ENCODE measurements at regions not wholly inside any gene's neighbourhood (a gene's known extent, or its start where the extent isn't known, plus 50 kb on each side); places are given as distances from the start of the nearest gene placed in this dataset.
"Not testable (repeated sequence)": the region's sequence is repeated elsewhere in the genome, so short reads cannot be mapped to it uniquely, and the experiment has no call there.

DNA sequence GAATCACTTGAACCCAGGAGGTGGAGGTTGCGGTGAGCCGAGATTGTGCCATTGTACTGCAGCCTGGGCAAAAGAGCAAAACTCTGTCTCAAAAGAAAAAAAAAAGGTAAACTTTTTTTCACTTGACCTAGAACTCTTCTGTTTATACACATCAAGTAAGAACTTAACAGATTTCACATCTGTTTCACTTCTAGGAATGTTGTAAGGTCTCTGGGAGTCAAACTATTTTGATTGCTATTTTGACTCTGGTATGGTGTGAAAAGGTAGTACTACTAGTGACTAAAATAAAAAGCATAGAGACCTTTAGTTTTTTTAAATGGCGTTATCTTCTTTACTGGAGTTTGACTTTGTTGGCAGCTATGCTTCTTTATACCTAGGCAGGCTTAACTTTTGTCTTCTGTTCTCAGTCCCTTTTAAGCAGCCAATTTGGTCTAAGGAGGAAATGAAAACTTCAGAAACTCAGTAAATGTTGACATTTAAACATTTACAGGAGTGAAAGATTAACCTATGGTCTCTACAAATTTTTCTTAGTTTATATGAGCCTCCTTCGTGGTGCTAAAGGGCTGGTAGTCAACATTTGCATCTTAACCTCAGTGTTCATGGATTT, 84.7 kb downstream of the METTL2B start:
- POLR2A ChIA-PET, CTCF ChIA-PET: not testable (repeated sequence)

DNA sequence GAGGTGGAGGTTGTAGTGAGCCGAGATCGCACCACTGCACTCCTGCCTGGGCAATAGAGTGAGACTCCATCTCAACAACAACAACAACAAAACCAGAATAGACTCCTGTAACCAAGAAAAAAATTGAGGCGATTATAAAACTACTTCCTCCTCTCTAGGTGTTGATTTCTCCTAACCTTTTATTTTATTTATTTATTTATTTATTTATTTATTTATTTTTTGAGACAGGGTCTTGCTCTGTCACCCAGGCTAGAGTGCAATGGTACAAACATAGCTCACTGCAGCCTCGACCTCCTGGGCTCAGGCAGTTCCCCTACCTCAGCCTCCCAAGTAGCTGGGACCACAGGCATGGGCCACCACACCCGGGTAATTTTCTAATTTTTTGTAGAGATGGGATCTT, 86.2 kb downstream of the METTL2B start:
- H3K36me3 Mint-ChIP-seq: peaks cover 0 to 45% (median 3%) of the 10 kb centered on the region in 3 donors

More for the DNA sequence above, 84.7 kb downstream of the METTL2B start:
- not testable (repeated sequence) for H3K4me3 Mint-ChIP-seq; H3K4me3 ChIP-seq (ENCODE audit: low read length); H3K27me3 Mint-ChIP-seq; H3K4me1 ChIP-seq (ENCODE audit: insufficient read depth, low read length); H3K9me3 Mint-ChIP-seq; H3K27ac ChIP-seq (ENCODE audit: low read depth, low read length); H3K9me3 ChIP-seq (ENCODE audit: low read length); H3K27me3 ChIP-seq (ENCODE audit: insufficient read depth, low read length, poor library complexity, severe bottlenecking); H3K36me3 ChIP-seq (ENCODE audit: insufficient read depth, low read length); DNase-seq
- Mint-ChIP-seq H3K27ac (peak overlapping the region in 4 of 8 donors; percentile 20 to 76 (median 40)), H3K36me3 (peaks cover 0 to 41% (median 3%) of the 10 kb centered on the region in 3 donors), H3K4me1 (peaks cover 25 to 52% (median 39%) of the 10 kb centered on the region in 3 donors)

GRCh38 chr7:128564123-128564700, 87.7 kb downstream of the METTL2B start:
- CTCF ChIA-PET: not testable (repeated sequence)

More for the DNA sequence above, 86.2 kb downstream of the METTL2B start:
- POLR2A ChIA-PET; H3K4me3 Mint-ChIP-seq; H3K4me3 ChIP-seq (ENCODE audit: low read length); H3K4me1 ChIP-seq (ENCODE audit: insufficient read depth, low read length); H3K27me3 Mint-ChIP-seq; H3K27ac ChIP-seq (ENCODE audit: low read depth, low read length); H3K9me3 ChIP-seq (ENCODE audit: low read length); DNase-seq; H3K36me3 ChIP-seq (ENCODE audit: insufficient read depth, low read length); H3K9me3 Mint-ChIP-seq; H3K27me3 ChIP-seq (ENCODE audit: insufficient read depth, low read length, poor library complexity, severe bottlenecking); H3K27ac Mint-ChIP-seq; CTCF ChIA-PET: not testable (repeated sequence)
- peaks cover 22 to 50% (median 39%) of the 10 kb centered on the region in 3 donors for H3K4me1 Mint-ChIP-seq

GRCh38 chr7:128564932-128565864, 88.7 kb downstream of the METTL2B start:
- H3K4me1 Mint-ChIP-seq: peaks cover 26 to 42% (median 40%) of the 10 kb centered on the region in 3 donors

More at GRCh38 chr7:128564123-128564700, 87.7 kb downstream of the METTL2B start:
- H3K27ac ChIP-seq (ENCODE audit: low read depth, low read length); H3K4me3 Mint-ChIP-seq; H3K27me3 ChIP-seq (ENCODE audit: insufficient read depth, low read length, poor library complexity, severe bottlenecking); H3K36me3 ChIP-seq (ENCODE audit: insufficient read depth, low read length); H3K4me1 ChIP-seq (ENCODE audit: insufficient read depth, low read length); POLR2A ChIA-PET; H3K27me3 Mint-ChIP-seq; H3K9me3 Mint-ChIP-seq; H3K4me3 ChIP-seq (ENCODE audit: low read length); DNase-seq; H3K9me3 ChIP-seq (ENCODE audit: low read length): not testable (repeated sequence)
- Mint-ChIP-seq H3K36me3 (peaks cover 0 to 48% (median 3%) of the 10 kb centered on the region in 3 donors), H3K27ac (peak overlapping the region in 3 of 8 donors; percentile 18 to 74 (median 21)), H3K4me1 (peaks cover 29 to 48% (median 45%) of the 10 kb centered on the region in 3 donors)

DNA sequence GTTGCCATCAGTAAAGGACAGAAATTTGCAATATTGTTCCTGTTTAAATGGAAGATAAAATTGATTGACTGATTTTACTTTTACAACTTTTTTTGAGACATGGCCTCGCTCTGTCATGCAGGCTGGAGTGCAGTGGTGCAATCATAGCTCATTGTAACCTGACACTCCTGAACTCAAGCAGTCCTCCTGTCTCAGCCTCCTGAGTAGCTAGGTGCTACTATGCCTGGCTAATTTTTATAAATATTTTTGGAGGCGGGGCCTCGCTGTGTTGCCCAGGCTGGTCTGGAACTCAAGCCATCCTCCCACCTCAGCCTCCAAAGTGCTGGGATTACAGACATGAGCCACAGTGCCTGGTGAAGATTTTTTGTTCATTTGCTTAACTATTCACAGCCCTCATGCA, 96.8 kb upstream of the GARIN1A start:
- H3K9me3 Mint-ChIP-seq; H3K27me3 Mint-ChIP-seq; H3K27ac Mint-ChIP-seq; CTCF ChIA-PET; H3K4me1 ChIP-seq (ENCODE audit: insufficient read depth, low read length); H3K27me3 ChIP-seq (ENCODE audit: insufficient read depth, low read length, poor library complexity, severe bottlenecking); H3K27ac ChIP-seq (ENCODE audit: low read depth, low read length); H3K36me3 ChIP-seq (ENCODE audit: insufficient read depth, low read length); POLR2A ChIA-PET; H3K4me3 ChIP-seq (ENCODE audit: low read length); DNase-seq; H3K4me3 Mint-ChIP-seq; H3K9me3 ChIP-seq (ENCODE audit: low read length): not testable (repeated sequence)
- Mint-ChIP-seq H3K36me3 (peaks cover 0 to 50% (median 3%) of the 10 kb centered on the region in 3 donors), H3K4me1 (peaks cover 5 to 14% (median 12%) of the 10 kb centered on the region in 3 donors)

More at GRCh38 chr7:128564932-128565864, 88.7 kb downstream of the METTL2B start:
- H3K9me3 Mint-ChIP-seq; H3K4me3 ChIP-seq (ENCODE audit: low read length); POLR2A ChIA-PET; H3K27ac ChIP-seq (ENCODE audit: low read depth, low read length); H3K9me3 ChIP-seq (ENCODE audit: low read length); H3K4me3 Mint-ChIP-seq; H3K4me1 ChIP-seq (ENCODE audit: insufficient read depth, low read length); H3K27me3 Mint-ChIP-seq; CTCF ChIA-PET; H3K36me3 ChIP-seq (ENCODE audit: insufficient read depth, low read length); H3K27me3 ChIP-seq (ENCODE audit: insufficient read depth, low read length, poor library complexity, severe bottlenecking); DNase-seq: not testable (repeated sequence)
- H3K27ac Mint-ChIP-seq: peak overlapping the region in 2 of 8 donors; percentile 42 to 54
- peaks cover 0 to 46% (median 3%) of the 10 kb centered on the region in 3 donors for H3K36me3 Mint-ChIP-seq

DNA sequence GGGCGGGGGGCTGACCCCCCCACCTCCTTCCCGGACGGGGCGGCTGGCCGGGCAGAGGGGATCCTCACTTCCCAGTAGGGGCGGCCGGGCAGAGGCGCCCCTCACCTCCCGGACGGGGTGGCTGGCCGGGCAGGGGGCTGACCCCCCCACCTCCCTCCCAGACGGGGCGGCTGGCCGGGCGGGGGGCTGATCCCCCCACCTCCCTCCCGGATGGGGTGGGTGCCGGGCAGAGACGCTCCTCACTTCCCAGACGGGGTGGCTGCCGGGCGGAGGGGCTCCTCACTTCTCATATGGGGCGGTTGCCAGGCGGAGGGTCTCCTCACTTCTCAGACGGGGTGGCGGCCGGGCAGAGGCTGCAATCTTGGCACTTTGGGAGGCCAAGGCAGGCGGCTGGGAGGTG, 95.1 kb upstream of the GARIN1A start:
- DNase-seq; H3K4me1 ChIP-seq (ENCODE audit: insufficient read depth, low read length); H3K9me3 ChIP-seq (ENCODE audit: low read length); H3K36me3 ChIP-seq (ENCODE audit: insufficient read depth, low read length); H3K27ac Mint-ChIP-seq; H3K27me3 Mint-ChIP-seq; POLR2A ChIA-PET; H3K27ac ChIP-seq (ENCODE audit: low read depth, low read length); H3K4me3 Mint-ChIP-seq; CTCF ChIA-PET; H3K27me3 ChIP-seq (ENCODE audit: insufficient read depth, low read length, poor library complexity, severe bottlenecking); H3K4me3 ChIP-seq (ENCODE audit: low read length); H3K9me3 Mint-ChIP-seq: not testable (repeated sequence)
- peaks cover 0 to 46% (median 3%) of the 10 kb centered on the region in 3 donors for H3K36me3 Mint-ChIP-seq
- peaks cover 5 to 12% (median 8%) of the 10 kb centered on the region in 3 donors for H3K4me1 Mint-ChIP-seq

GRCh38 chr7:128579843-128580242, 92.2 kb upstream of the GARIN1A start:
- H3K27ac Mint-ChIP-seq; DNase-seq; H3K27me3 Mint-ChIP-seq; H3K4me3 Mint-ChIP-seq; CTCF ChIA-PET; H3K4me3 ChIP-seq (ENCODE audit: low read length); H3K9me3 ChIP-seq (ENCODE audit: low read length); H3K9me3 Mint-ChIP-seq; H3K4me1 ChIP-seq (ENCODE audit: insufficient read depth, low read length); H3K27ac ChIP-seq (ENCODE audit: low read depth, low read length); H3K27me3 ChIP-seq (ENCODE audit: insufficient read depth, low read length, poor library complexity, severe bottlenecking); H3K4me1 Mint-ChIP-seq; POLR2A ChIA-PET; H3K36me3 ChIP-seq (ENCODE audit: insufficient read depth, low read length): not testable (repeated sequence)
- H3K36me3 Mint-ChIP-seq: peaks cover 0 to 49% (median 3%) of the 10 kb centered on the region in 3 donors

GRCh38 chr7:128581100-128581499, 91.0 kb upstream of the GARIN1A start:
- POLR2A ChIA-PET; H3K9me3 ChIP-seq (ENCODE audit: low read length); H3K27ac Mint-ChIP-seq; DNase-seq; H3K27me3 Mint-ChIP-seq; H3K27ac ChIP-seq (ENCODE audit: low read depth, low read length); H3K27me3 ChIP-seq (ENCODE audit: insufficient read depth, low read length, poor library complexity, severe bottlenecking); H3K36me3 ChIP-seq (ENCODE audit: insufficient read depth, low read length); CTCF ChIA-PET; H3K4me3 ChIP-seq (ENCODE audit: low read length); H3K4me3 Mint-ChIP-seq; H3K4me1 Mint-ChIP-seq; H3K9me3 Mint-ChIP-seq; H3K4me1 ChIP-seq (ENCODE audit: insufficient read depth, low read length): not testable (repeated sequence)
- peaks cover 0 to 47% (median 3%) of the 10 kb centered on the region in 3 donors for H3K36me3 Mint-ChIP-seq

Data from CD8-positive, alpha-beta memory T cell (primary cell).